Neural crest cell (in vitro differentiated cells): ENCODE measurements at regions not wholly inside any gene's neighbourhood (a gene's known extent, or its start where the extent isn't known, plus 50 kb on each side); places are given as distances from the start of the nearest gene placed in this dataset.

Experiments
- DNase-seq: peaks from one replicate; pipeline ENCODE4 v3.0.0; 2021; ENCODE audit warnings: low read depth, mixed read lengths, low spot score
- H3K27ac Mint-ChIP-seq: one replicate; pipeline ENCODE4 v1.8.0; 2021; ENCODE audit warnings: mild to moderate bottlenecking, mixed read lengths; ENCODE audit not compliant: unreplicated experiment
- H3K27me3 Mint-ChIP-seq: 2 replicates; pipeline ENCODE4 v1.8.0; 2021; ENCODE audit warnings: low read depth, mild to moderate bottlenecking, mixed read lengths
- H3K36me3 Mint-ChIP-seq: 2 replicates; pipeline ENCODE4 v1.8.0; 2021; ENCODE audit warnings: low read depth, mild to moderate bottlenecking, mixed read lengths
- H3K4me1 Mint-ChIP-seq: 2 replicates; pipeline ENCODE4 v1.8.0; 2021; ENCODE audit warnings: mixed read lengths
- H3K4me3 Mint-ChIP-seq: one replicate; pipeline ENCODE4 v1.8.0; 2021; ENCODE audit warnings: mild to moderate bottlenecking, mixed read lengths
- H3K9me3 Mint-ChIP-seq: 2 replicates; pipeline ENCODE4 v1.8.0; 2021; ENCODE audit warnings: mixed read lengths
- TF ChIP-seq, protein P1 (sequence below): fragments of 200-600 bp; sonication (generic); conservative IDR thresholded peaks from 2 replicates; pipeline ENCODE4 v1.5.0; 2021; ENCODE audit warnings: antibody characterized with exemption, mild to moderate bottlenecking

DNA sequence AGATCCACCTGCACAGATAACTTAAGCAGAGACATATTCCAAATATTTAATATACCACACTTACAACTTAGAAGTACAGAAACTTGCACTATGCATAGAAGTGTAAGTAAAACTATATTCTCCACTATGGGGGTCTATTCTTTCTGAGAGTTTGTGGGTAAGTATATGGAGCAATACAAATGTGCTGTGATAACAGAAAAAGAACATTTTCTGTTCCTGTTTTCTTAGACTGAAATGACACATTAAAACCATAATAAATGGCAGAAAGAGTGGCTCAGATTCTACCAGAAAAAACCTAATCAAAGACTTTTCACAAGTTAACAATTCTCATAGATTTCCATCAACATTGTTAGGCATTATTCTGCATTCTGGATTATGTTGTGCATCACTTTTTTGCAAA, 96.6 kb upstream of the WNT7A start:
- Mint-ChIP-seq H3K27me3 (peaks cover 19% of the 10 kb centered on the region), H3K9me3 (peaks cover 18% of the 10 kb centered on the region)

DNA sequence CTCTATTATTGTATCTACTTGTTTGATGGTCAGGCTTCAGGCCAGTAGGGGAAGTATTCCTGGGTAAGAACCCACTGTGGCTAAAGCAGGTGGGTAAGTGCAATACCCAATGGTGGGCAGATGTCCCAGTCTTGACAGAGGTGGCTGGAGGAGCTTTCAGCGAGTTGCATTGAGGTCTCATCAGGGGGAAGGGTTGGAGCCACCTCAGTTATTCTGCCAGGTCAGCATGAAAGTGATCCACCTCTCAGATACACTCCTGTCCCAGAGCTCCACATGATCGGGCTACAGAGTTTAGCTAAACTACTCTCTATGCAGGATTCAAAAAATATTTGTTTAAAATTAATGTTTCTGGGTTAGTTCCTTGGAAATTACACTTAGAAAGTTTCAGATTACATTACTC, 95.8 kb upstream of the WNT7A start:
- peaks cover 18% of the 10 kb centered on the region for H3K9me3 Mint-ChIP-seq
- TF ChIP-seq, protein P1, sequence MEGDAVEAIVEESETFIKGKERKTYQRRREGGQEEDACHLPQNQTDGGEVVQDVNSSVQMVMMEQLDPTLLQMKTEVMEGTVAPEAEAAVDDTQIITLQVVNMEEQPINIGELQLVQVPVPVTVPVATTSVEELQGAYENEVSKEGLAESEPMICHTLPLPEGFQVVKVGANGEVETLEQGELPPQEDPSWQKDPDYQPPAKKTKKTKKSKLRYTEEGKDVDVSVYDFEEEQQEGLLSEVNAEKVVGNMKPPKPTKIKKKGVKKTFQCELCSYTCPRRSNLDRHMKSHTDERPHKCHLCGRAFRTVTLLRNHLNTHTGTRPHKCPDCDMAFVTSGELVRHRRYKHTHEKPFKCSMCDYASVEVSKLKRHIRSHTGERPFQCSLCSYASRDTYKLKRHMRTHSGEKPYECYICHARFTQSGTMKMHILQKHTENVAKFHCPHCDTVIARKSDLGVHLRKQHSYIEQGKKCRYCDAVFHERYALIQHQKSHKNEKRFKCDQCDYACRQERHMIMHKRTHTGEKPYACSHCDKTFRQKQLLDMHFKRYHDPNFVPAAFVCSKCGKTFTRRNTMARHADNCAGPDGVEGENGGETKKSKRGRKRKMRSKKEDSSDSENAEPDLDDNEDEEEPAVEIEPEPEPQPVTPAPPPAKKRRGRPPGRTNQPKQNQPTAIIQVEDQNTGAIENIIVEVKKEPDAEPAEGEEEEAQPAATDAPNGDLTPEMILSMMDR, result no peak
- H3K4me3 Mint-ChIP-seq, result no peak overlapping the region
- H3K27me3 Mint-ChIP-seq, result peaks cover 21% of the 10 kb centered on the region
- no peak overlapping the region for H3K27ac Mint-ChIP-seq
- no peak for DNase-seq
- H3K4me1 Mint-ChIP-seq, result no peaks in the 10 kb centered on the region
- no peaks in the 10 kb centered on the region for H3K36me3 Mint-ChIP-seq

More for the DNA sequence above, 96.6 kb upstream of the WNT7A start:
- DNase-seq, result no peak
- TF ChIP-seq, protein P1, result no peak
- H3K27ac Mint-ChIP-seq, result no peak overlapping the region
- no peaks in the 10 kb centered on the region for H3K4me1 Mint-ChIP-seq
- no peak overlapping the region for H3K4me3 Mint-ChIP-seq
- no peaks in the 10 kb centered on the region for H3K36me3 Mint-ChIP-seq

DNA sequence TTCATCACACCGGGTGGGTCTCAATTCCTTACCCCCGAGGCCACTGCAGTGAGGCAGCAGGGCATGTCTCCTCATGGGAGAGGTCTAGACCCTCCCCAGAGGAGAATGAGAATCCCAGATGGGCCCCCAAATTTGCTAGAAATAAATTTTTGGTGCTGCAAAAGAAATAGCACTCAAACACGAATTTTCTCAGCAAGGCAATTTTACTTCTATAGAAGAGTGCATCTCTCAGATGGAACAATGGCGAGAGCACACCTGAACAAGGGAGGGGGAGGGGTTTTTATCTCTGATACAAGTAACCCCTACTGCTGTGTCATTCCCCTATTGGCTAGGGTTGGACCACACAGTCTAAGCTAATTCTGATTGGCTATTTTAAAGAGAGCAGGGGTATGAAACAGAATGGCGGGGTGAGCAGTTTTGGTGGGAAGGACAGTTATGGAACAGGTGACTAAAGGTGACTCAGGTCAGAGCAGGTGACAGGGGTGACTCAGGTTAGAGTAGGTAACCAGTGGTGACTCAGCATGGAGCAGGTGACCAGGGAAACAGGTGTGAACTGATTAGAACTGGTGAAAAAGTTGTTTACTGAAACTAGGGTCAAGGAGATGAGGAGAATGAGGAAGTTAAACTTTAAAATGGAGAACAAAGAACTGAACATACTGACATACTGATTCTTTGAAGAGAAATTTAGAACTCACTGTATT, 93.0 kb upstream of the WNT7A start:
- H3K27me3 Mint-ChIP-seq, result peaks cover 21% of the 10 kb centered on the region
- TF ChIP-seq, protein P1, result no peak
- H3K4me3 Mint-ChIP-seq, result no peak overlapping the region
- no peak for DNase-seq
- H3K36me3 Mint-ChIP-seq, result no peaks in the 10 kb centered on the region
- no peaks in the 10 kb centered on the region for H3K4me1 Mint-ChIP-seq
- H3K9me3 Mint-ChIP-seq, result peaks cover 15% of the 10 kb centered on the region
- H3K27ac Mint-ChIP-seq, result no peak overlapping the region

DNA sequence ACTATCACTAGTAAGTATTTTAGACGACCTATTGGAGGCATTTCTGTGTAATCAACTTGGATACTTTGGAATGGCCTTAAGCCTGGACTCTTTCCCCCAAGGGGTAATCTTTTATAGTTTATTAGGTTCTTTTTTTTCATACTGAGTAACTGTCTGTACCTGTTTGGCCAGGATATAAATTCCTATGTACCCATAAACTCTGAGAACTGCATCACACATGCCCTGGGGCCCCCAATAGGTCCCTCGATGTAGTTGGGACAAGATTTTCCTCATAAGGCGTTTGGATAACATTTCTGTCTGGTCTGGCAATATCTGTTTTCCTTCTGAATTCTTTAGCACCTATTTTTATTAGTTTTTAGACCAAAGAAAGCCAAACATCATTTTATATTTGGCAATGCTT, 86.4 kb upstream of the WNT7A start:
- Mint-ChIP-seq H3K9me3 (no peaks in the 10 kb centered on the region), H3K4me3 (no peak overlapping the region)
- no peak for DNase-seq

DNA sequence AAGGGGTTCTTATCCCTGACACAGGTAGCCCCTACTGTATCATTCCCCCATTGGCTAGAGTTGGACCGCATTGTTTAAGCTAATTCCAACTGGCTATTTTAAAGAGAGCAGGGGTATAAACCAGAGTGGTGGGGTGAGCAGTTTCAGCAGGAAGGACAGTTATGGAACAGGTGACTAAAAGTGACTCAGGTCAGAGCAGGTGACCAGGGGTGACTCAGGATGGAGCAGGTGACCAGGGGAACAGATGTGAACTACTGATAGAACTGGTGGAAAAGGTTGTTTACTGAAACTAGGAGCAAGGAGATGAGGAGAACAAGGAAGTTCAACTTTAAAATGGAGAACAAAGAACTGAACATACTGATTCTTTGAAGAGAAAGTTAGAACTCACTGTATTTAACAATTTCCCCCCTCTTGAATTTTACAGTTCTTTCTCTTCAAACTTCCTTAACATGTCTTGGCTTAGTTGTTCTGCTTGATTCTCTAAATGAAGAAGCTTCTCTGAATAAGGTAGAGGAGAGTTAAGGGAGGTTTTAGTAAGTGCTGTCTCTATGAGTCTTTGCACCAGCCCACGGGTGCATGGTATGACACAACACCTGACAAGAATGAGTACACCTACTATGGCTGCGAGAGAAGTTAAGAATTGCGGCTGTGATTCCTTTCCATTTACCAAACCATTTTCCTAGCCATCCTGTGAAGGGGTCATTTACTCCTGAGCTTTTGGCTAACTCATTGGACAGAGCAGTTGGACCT, 83.4 kb upstream of the WNT7A start:
- no peak overlapping the region for H3K27ac Mint-ChIP-seq
- no peaks in the 10 kb centered on the region for H3K4me1 Mint-ChIP-seq
- H3K4me3 Mint-ChIP-seq, result no peak overlapping the region
- H3K9me3 Mint-ChIP-seq, result no peaks in the 10 kb centered on the region
- no peaks in the 10 kb centered on the region for H3K36me3 Mint-ChIP-seq
- peaks cover 58% of the 10 kb centered on the region for H3K27me3 Mint-ChIP-seq
- TF ChIP-seq, protein P1, result no peak
- no peak for DNase-seq

More for the DNA sequence above, 86.4 kb upstream of the WNT7A start:
- peaks cover 45% of the 10 kb centered on the region for H3K27me3 Mint-ChIP-seq
- H3K36me3 Mint-ChIP-seq, result no peaks in the 10 kb centered on the region
- no peaks in the 10 kb centered on the region for H3K4me1 Mint-ChIP-seq
- TF ChIP-seq, protein P1, result no peak
- H3K27ac Mint-ChIP-seq, result no peak overlapping the region
